ENCODE measurements at regions not wholly inside any gene's neighbourhood (a gene's known extent, or its start where the extent isn't known, plus 50 kb on each side); places are given as distances from the start of the nearest gene placed in this dataset.

- no peak for TF ChIP-seq TCF4 (CRISPR knock-in tag; IDR thresholded peaks at IDR 0.05; ENCODE audit: borderline replicate concordance)
- TF ChIP-seq PATZ1 (CRISPR knock-in tag; IDR thresholded peaks at IDR 0.05; ENCODE audit: borderline replicate concordance): no peak
- no peak for TF ChIP-seq ZFP3 (CRISPR knock-in tag; IDR thresholded peaks at IDR 0.05)
- TF ChIP-seq ARNTL (CRISPR knock-in tag; IDR thresholded peaks at IDR 0.05; ENCODE audit: borderline replicate concordance, low read depth): no peak
- TF ChIP-seq ISL1 (CRISPR knock-in tag; IDR thresholded peaks at IDR 0.05): no peak
- TF ChIP-seq ZNF70 (CRISPR knock-in tag; IDR thresholded peaks at IDR 0.05): no peak
- TF ChIP-seq ZFP30 (CRISPR knock-in tag; IDR thresholded peaks at IDR 0.05): no peak
- TF ChIP-seq ZNF8 (CRISPR knock-in tag; IDR thresholded peaks at IDR 0.05): no peak
- TF ChIP-seq RARB (CRISPR knock-in tag; IDR thresholded peaks at IDR 0.05): no peak
- no peak for TF ChIP-seq TSHZ2 (CRISPR knock-in tag; IDR thresholded peaks at IDR 0.05)
- TF ChIP-seq CREB5 (CRISPR knock-in tag; IDR thresholded peaks at IDR 0.05; ENCODE audit: low read depth): no peak
- TF ChIP-seq POU6F1 (CRISPR knock-in tag; IDR thresholded peaks at IDR 0.05; ENCODE audit: borderline replicate concordance, low read depth): no peak
- no peak for TF ChIP-seq GLIS3 (CRISPR knock-in tag; IDR thresholded peaks at IDR 0.05)
- TF ChIP-seq OSR1 (CRISPR knock-in tag; IDR thresholded peaks at IDR 0.05): no peak
These were observed 286.5 kb upstream of the CDH7 start for GRCh38 chr18:65464361-65464760.
